GM12878 (cell line): ENCODE measurements at regions not wholly inside any gene's neighbourhood (a gene's known extent, or its start where the extent isn't known, plus 50 kb on each side); places are given as distances from the start of the nearest gene placed in this dataset.

ENCODE experiments used
- EP300 ChIP-seq, 2 experiments: fragments of 150-350 bp in 1 of 2; IDR thresholded peaks; 2 replicates each; pipeline ENCODE4 v1.6.1; 2011 to 2012; ENCODE audit warnings: low read depth in 2 of 2, low read length in 2 of 2, borderline replicate concordance in 1 of 2, improper control_type of control experiment in 1 of 2, inconsistent platforms in 1 of 2; ENCODE audit not compliant: control insufficient read depth in 1 of 2
- GABPA ChIP-seq: IDR thresholded peaks from 2 replicates; pipeline ENCODE4 v1.6.1; 2014; ENCODE audit warnings: antibody characterized with exemption, low read depth, mild to moderate bottlenecking, inconsistent platforms
- HDAC6 ChIP-seq: fragments of 200-600 bp; sonication (generic); IDR thresholded peaks from one replicate; pipeline ENCODE4 v1.8.0; 2017; ENCODE audit warnings: antibody characterized with exemption; ENCODE audit not compliant: unreplicated experiment
- KLF5 ChIP-seq: fragments of 450-650 bp; IDR thresholded peaks from 2 replicates; pipeline ENCODE4 v1.6.1; 2014; ENCODE audit warnings: mild to moderate bottlenecking; ENCODE audit not compliant: partially characterized antibody
- POLR2A ChIP-seq: IDR thresholded peaks from 2 replicates; pipeline ENCODE4 v1.6.1; 2011; ENCODE audit warnings: low read depth, mild to moderate bottlenecking, low read length
- POLR2AphosphoS5 ChIP-seq: IDR thresholded peaks from 2 replicates; pipeline ENCODE4 v1.6.1; 2011; ENCODE audit warnings: mild to moderate bottlenecking, low read length, inconsistent platforms
- TF ChIP-seq, protein P1 (sequence below), 3 experiments: IDR thresholded peaks in 2 of 3; conservative IDR thresholded peaks in 1 of 3; 2 replicates each; pipeline ENCODE4 v1.5.1; 2011; ENCODE audit warnings: low read depth in 3 of 3, low read length in 3 of 3, mild to moderate bottlenecking in 3 of 3, control low read depth in 2 of 3, moderate library complexity in 2 of 3, inconsistent platforms in 1 of 3, mixed read lengths in 1 of 3; ENCODE audit not compliant: control insufficient read depth in 2 of 3, insufficient read depth in 1 of 3; ENCODE audit errors: extremely low read depth in 1 of 3

DNA sequence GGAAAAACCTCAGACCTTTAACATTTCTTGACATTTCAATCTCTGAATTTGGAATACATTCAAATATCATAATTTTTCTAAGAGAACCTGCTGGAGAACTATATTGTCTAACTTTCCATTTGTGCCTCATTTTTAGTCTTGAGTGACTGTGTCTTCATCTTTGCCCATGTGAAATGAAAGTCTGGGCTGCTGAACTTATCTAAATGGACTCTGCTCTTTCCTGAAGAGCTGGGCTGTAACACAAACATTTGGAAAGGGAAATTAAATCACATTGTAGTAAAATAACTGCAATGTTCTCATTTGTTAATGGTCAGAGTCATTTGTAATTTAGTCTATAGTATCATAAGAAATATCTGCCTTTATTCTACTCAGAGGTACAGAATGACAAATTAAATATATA lies 373.1 kb downstream of the LRIG3 start:
- TF ChIP-seq GABPA = no peak
- TF ChIP-seq, protein P1, sequence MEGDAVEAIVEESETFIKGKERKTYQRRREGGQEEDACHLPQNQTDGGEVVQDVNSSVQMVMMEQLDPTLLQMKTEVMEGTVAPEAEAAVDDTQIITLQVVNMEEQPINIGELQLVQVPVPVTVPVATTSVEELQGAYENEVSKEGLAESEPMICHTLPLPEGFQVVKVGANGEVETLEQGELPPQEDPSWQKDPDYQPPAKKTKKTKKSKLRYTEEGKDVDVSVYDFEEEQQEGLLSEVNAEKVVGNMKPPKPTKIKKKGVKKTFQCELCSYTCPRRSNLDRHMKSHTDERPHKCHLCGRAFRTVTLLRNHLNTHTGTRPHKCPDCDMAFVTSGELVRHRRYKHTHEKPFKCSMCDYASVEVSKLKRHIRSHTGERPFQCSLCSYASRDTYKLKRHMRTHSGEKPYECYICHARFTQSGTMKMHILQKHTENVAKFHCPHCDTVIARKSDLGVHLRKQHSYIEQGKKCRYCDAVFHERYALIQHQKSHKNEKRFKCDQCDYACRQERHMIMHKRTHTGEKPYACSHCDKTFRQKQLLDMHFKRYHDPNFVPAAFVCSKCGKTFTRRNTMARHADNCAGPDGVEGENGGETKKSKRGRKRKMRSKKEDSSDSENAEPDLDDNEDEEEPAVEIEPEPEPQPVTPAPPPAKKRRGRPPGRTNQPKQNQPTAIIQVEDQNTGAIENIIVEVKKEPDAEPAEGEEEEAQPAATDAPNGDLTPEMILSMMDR (IDR thresholded peaks at IDR 0.05 in 2 of 3, conservative IDR thresholded peaks at IDR 0.05 in 1 of 3; ENCODE audit: control insufficient read depth in 2 of 3, extremely low read depth in 1 of 3, insufficient read depth in 1 of 3, low read depth in 3 of 3, low read length in 3 of 3) = no peak
- TF ChIP-seq POLR2AphosphoS5 = no peak
- no peak for TF ChIP-seq HDAC6
- no peak for TF ChIP-seq POLR2A
- no peak for TF ChIP-seq EP300 (IDR thresholded peaks at IDR 0.05; ENCODE audit: borderline replicate concordance in 1 of 2, control insufficient read depth in 1 of 2, low read depth in 2 of 2, low read length in 2 of 2)
- no peak for TF ChIP-seq KLF5
